T-helper 1 cell (primary cell): ENCODE measurements at regions not wholly inside any gene's neighbourhood (a gene's known extent, or its start where the extent isn't known, plus 50 kb on each side); places are given as distances from the start of the nearest gene placed in this dataset.
"Not testable (repeated sequence)": the region's sequence is repeated elsewhere in the genome, so short reads cannot be mapped to it uniquely, and the experiment has no call there.

Experiments used
- DNase-seq, 5 donors: peaks; one replicate each; pipeline ENCODE4 v3.0.0-alpha.2; 2012 to 2020

DNA sequence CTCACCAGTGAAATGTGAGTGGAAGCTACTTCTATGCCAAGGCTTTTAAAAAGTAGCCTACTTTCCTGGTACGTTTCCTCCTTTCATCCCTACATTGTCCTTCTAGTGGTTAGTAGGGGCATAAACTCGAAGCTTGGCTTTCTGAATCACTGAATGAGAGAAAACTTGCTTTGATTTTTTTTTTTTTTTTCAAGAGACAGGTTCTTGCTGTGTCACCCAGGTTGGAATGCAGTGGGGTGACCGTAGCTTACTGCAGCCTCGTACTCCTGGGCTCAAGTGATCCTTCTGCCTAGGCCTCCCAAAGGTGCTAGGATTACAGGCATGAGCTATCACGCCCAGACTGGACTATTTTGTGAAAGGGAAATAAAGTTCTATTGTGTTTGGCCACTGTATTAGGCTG lies 89.1 kb upstream of the IGFBP7 start:
- no peak for DNase-seq

DNA sequence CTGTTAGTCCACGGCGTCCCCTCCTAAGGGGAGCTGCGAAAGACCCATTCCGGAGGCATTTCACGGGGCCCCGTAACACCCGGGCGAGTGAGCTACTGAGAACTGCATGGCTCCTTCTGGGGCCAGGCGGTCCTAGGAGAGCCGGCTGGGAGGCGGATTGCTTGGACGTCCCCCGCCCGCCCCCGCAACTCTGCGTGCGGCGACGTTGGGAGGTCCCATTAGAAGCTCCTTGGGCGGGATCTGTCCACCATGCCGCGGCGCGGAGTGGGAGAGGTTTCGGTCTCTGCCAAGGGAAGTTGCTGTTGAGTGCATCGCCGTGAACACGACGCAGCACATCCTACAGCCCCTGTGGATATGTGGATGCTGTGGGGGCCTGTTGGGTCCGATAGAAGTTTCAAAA lies 85.4 kb upstream of the IGFBP7 start:
- DNase-seq: no peak

DNA sequence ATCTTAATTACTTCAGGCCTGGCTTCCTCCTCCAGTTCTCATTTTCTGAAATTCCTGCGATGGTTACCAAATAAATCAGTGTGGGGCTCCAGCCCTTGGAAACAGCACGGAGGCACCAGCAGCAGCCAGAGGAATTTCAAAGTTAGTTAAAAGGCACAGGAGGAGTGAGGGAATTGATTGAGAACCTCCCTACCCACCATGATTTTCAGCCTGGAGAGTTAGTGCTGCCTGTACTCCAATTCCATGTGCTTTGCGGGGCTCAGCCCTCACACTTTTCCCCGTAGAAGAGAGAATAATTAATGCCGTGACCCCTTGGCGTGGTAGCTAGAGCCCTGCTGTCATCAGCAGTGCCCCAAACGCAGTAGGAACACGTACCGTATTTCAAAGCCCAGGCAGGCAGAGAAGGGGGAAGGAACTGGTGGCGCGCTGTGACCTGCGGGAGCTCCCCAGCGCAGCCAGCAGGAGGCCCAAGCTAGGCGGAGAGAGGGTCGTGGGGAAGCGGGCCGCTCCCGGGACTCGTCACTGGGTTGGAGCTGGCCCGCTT lies 84.0 kb upstream of the IGFBP7 start:
- no peak for DNase-seq

DNA sequence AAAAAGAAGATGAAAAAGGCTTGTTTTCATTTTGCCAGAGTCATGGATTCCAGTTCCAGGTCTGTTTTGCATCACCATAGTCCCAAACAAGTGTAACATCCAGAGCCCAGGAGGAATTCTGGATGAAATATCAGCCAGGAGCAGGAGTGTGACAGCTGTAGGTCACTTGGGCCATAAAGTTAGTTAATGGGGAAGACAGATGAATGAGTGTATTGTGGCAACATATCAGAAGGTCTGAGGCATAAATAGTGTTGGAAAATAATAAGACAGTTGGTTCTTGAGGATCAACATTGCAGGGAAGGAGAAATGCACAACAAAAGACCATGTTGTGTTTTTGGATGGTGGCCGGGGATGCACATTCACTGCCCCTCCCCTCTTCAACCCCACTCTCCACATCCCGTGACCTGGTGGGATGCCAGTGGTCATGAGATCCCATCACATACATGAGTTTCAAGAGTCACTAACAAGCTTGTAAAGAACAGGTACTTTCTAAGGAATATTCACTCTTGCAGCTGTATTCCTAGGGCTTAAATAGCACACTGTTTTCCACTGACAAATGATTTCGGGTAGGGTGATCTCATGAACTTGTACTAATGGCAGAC lies 83.1 kb upstream of the IGFBP7 start:
- DNase-seq: no peak

DNA sequence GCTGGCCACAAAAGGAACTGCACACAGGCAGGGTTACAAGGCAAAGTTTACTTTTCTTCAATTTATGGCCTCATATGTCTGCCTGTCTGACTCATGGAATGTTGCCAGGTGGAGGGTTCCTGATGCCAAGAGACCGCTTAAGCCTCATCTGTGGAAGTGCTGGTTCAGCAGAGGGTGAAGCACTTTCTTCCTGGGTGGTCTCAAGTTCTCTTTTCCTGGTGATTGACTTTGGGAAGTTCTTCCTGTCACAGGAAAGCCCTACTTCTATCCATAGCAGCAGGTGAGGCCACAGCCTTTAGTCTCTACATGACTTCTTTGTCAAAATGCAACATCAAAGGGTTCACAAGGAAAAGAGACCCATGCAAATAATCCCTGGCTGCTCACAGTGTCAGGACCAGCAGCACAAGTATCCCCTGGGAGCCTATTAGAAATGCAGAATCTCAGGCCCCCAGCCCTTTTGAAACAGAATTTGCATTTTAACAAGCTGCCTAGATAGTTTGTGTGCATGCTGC lies 81.4 kb upstream of the IGFBP7 start:
- no peak for DNase-seq

DNA sequence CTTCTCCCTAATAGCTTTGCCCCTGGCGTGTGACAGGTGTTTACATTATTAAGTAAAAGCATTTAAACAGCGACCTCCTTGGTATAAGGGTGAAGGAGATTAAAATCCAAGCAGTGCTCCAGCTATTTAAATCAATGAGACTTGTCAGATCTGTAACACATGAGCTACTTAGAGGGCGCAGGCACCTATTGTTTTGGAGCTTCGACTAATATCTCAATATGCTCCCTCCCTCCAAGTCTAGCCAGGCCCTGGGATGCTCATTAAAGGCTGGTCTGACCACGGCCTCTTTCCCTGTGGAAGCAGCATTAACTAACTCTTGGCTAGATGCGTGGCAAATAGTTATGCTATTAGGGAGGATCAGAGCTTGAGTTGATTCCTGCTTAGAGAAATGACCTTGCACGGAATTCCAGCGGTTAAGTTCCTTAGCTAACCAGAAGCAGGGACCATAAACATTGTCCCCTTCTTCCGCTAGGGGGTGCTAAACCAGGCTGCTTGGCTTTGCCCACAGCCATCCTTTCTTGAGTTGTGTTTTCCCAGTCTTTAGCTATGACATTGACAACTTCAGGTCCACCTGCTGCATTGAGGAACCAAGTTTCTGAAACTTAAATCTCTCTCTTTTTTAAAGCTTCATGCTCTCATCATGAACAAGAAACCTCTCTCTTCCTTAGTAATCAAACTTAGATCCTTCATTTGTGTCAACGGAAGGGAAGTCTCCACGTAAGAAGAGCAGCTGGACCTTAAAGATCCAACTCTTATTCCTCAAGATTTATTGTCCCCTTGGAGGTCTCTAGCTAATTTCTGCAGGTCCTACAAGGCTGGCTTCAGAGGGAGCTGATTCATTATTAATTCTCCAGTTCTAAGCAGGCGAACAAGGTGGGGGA lies 80.7 kb upstream of the IGFBP7 start:
- DNase-seq: no peak

DNA sequence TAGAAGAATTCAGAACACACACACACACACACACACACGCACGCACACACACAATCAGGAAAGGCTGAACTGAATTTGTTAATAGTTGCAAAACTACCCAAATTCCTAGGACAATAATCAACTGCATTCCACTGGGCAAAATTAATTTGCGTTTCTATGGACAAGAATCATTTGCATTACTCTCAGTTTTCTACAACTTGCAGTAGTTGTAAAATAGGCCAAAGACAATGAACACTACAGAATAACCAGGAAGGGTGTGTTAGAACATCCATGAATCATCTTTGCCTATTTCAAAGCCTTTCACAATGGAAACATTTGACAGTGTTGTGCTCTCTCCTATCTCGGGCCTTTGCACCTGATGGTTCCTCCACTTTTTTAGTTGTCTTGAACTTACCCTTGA lies 77.1 kb upstream of the IGFBP7 start:
- DNase-seq: no peak

DNA sequence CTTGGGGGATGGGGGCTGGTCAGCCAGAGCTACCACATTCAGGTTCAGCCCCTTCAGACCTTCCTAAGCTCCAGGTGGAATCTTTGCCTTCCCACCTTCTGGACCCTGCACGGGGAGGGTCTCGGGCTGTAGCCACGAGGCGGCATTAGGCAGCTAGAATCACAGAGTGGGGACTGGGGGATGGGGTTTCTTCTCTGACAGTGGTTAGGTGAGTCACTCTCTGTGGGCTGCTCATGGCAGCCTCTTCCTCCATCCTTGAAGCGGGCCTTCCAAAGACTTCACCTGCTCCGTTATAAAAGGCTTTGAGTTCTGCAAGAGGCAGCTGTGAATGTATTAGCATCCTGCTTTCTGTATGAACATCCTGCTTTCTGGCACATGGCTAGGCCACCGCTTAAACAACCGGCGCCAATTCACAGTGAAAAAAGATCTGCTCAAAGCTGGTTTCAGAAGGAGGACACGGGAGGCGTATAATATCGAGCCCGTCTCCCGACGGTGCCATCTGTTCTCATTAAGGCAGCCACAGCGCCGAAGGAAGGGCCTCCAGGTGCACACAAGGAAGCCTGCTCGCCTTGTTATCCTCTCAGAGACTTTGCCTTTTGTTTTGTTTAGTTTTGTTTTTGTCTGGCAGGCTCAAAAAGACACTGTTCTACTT lies 74.3 kb upstream of the IGFBP7 start:
- no peak for DNase-seq

DNA sequence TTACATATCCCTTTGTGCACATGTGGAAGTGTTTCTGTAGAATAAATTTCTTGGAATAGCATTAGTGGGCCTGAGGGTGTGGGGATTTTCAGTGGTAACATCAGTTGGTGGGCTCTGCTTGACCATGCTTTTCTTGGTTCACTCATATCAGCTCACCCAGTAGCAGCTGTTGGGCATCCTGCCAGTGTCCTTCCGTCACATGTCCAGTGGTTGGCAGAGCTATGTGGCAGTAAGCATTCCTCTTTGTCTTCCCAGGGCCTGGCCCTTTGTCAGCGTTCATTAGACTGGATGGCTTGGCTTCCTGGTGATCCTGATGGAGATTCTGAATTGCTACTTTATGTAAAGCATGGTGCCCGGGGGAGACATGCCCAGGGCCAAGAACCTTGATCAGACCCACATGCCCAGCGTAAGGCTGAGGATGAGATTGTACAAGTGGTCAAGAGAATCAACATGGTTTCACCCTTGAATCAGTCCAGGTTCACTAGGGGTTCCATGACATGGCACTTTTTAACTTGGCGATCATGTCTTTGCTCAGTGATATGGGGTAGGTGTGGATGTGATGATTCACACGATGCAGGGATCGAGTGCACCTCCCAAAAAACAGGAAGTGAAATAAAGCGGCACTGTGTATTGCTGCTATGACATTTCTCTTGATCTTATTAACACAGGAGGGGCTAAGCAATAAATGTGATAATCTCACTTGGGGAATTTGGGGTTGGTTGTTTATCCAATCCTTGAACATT lies 72.1 kb upstream of the IGFBP7 start:
- DNase-seq: no peak

DNA sequence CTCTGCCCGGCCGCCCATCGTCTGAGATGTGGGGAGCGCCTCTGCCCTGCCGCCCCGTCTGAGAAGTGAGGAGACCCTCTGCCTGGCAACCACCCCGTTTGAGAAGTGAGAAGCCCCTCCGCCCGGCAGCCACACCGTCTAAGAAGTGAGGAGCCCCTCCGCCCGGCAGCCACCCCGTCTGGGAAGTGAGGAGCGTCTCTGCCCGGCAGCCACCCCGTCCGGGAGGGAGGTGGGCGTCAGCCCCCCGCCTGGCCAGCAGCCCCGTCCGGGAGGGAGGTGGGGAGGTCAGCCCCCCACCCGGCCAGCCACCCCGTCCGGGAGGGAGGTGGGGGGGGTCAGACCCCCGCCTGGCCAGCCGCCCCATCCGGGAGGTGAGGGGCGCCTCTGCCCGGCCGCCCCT lies 63.0 kb upstream of the IGFBP7 start:
- not testable (repeated sequence) for DNase-seq

DNA sequence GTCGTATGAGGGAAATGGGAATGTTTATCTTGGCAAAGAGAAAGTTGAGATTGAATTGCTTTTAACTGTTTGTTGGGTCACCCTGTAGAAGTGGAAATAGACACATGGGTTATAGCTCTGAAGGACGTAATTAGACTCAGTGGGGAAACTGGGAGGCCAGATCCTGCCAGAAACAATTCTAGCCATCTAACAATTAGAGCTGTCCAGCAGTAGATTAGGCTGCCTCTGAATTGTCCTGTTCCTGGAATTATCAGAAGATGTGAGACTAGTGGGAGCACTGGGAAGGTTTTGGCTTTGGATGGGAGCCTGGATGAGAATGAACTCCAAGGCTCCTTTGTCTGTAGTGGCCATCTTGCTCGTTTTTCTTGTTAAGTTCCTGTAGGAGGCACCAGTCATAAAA lies 61.9 kb upstream of the IGFBP7 start:
- no peak for DNase-seq

DNA sequence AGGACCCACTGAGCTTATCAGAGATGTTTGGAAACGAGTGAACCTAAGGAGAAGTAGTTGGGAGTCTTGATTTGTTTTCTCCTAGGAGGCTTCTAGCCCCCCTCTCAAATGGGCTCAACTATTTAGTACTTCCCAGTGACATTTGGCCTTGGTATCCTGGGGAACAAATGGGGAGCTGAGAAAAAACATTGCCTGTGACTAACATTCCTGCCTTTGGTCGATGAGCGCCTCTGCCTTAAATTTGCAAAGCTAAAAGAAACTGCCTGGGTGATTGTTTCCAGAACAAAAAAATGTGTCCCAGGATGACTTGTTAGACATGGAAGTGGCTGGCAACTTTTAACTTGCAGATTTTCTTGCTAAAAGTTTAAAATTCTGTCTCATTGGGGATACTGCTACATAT lies 58.8 kb upstream of the IGFBP7 start:
- no peak for DNase-seq

DNA sequence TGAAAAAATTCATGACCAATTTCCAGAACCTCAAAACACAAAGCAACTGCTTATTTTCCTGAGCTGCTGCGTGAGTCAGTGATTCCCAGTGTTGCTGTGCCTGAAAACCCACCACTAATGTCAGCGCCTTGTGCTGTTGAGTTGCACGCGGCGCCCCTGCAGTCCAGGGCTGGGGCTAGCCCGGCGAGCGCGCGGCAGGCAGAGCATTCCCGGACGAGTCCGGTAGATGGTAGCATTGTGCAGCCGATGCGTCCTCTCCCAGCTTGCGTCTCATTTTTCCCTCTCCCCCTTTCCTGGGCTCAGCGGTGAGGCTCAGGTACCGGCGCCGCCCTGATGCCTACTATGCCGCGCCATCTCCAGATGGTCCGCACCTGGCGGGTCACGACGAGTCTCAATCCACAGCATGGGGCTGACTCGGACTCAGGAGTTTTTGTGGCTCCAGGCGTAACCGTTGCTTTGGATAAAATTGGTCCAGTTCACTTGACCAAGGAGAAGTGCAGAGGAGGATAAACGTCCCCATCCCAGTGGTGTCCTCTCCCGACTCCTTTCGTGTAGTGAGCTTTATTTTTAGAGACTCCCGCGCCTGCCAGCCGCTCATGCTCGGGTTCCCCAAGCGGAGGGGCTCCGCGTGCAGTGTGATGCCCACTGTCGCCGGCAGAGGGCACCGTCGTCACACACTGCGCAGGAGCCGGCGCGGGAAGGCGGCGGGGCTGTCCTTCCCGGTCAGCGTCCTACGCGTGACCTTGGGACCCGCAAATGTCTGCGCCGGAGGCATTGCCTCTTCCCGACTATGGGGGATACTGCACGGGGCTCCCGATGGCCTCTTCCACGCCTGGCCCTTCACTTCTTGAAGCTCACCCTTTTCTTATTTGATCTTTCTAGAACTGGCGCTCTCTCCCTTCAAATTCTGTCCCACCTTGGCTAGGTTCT lies 53.6 kb upstream of the IGFBP7 start:
- DNase-seq: peak; percentile 32 to 64 (median 46)

DNA sequence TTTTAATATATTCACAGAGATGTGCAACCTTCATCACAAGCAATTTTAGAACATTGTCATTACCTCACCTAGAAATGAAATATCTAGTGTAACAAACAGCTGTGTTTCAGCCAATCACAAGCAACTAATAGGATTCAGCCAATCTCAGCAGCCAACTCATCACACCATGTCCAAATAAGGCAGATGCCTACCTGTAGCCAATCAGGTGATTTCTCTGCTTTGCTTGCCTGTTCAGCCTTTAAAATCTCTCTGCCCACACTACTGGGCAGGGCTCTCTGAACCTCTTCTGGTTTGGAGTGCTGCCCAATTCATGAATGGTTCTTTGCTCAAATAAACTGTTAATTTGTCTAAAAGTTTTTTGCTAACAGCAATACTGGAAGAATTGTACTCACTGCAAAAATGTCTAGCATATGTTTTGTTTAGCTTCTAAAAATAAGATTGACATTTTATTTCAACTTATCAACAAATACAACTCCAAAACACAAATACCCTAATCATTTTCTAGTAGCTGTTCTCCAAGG lies 52.4 kb upstream of the IGFBP7 start:
- DNase-seq: no peak
